Activated naive CD8-positive, alpha-beta T cell treated with anti-CD3 and anti-CD28 coated beads for 36 hours (primary cell): ENCODE measurements at regions not wholly inside any gene's neighbourhood (a gene's known extent, or its start where the extent isn't known, plus 50 kb on each side); places are given as distances from the start of the nearest gene placed in this dataset.
"Not testable (repeated sequence)": the region's sequence is repeated elsewhere in the genome, so short reads cannot be mapped to it uniquely, and the experiment has no call there.

Experiments
- DNase-seq: peaks from one replicate; pipeline ENCODE4 v3.0.0; 2021
- H3K27ac Mint-ChIP-seq: one replicate; pipeline ENCODE4 v1.8.0; 2022; ENCODE audit warnings: mild to moderate bottlenecking, moderate library complexity, mixed read lengths
- H3K27me3 Mint-ChIP-seq: one replicate; pipeline ENCODE4 v1.8.0; 2022; ENCODE audit warnings: mild to moderate bottlenecking, mixed read lengths
- H3K36me3 Mint-ChIP-seq: one replicate; pipeline ENCODE4 v1.8.0; 2021; ENCODE audit warnings: mild to moderate bottlenecking, mixed read lengths
- H3K4me1 Mint-ChIP-seq: one replicate; pipeline ENCODE4 v1.8.0; 2021; ENCODE audit warnings: mixed read lengths
- H3K4me3 Mint-ChIP-seq: one replicate; pipeline ENCODE4 v1.8.0; 2022; ENCODE audit warnings: mild to moderate bottlenecking, moderate library complexity, mixed read lengths
- H3K9me3 Mint-ChIP-seq: one replicate; pipeline ENCODE4 v1.8.0; 2022; ENCODE audit warnings: mixed read lengths

DNA sequence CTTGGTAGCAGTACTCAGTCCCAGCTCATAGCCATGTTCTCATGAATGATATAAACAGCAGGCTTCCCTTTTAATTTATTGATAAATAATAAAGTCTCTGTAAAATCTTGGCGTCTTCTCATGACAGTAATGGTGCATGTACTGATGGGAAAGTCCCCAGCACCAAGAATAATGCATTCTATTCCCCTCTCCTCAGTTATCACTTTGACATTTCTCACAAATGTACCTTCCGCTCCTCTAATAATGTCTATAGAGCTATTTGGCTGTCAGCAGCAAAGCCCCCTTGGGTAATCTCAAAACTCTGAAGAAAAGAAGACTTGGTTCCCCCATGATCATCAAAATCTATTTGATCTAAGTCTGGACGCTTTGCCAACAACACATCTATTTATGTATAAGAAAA lies 185.0 kb upstream of the SPTLC3 start:
- Mint-ChIP-seq H3K4me3 (no peak overlapping the region), H3K36me3 (no peaks in the 10 kb centered on the region), H3K9me3 (no peaks in the 10 kb centered on the region), H3K4me1 (no peaks in the 10 kb centered on the region), H3K27me3 (no peaks in the 10 kb centered on the region), H3K27ac (no peak overlapping the region)
- no peak for DNase-seq

DNA sequence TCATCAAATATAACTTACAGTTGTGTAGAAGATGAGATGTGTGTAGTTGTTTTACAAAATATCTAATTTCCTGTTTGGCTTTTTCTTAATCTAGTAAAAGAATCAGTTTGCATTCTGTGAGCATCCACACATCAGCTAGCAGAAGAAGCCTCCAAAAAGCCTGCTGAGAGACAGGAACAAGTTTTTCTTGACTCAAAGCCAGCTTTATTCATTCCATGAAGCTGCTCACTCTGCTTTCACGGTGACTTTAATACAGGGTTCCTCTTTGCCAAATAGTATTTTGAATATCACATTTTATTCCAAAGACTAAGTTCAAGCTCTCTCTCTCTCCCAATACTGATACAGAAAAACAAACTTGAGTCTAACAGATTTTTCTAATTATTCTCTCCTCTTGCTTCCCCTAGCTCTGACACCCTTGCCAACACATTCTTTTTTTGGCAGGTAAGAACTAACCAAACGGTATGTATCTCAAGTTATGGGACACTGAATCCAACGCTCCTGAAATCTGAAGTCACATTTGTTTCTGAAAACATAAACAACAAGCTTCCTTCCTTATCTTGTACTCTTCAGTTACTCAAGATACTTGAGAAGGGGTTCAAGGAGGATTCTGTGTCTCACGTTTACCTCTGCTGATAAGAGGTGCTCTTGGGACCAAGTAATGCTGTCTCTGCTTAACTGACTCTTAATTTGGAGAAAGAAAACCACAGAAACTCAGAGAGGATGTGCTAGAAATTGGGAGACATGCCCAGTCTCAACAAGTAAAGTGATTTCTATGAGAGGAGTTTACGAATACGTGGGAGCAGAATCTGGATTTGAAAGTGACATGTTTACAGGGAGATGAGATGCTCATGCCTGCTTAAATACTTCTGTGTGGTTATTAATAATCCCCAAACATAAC lies 184.2 kb upstream of the SPTLC3 start:
- Mint-ChIP-seq H3K27me3 (no peaks in the 10 kb centered on the region), H3K36me3 (no peaks in the 10 kb centered on the region), H3K27ac (no peak overlapping the region), H3K4me3 (no peak overlapping the region), H3K4me1 (no peaks in the 10 kb centered on the region), H3K9me3 (no peaks in the 10 kb centered on the region)
- DNase-seq = no peak

DNA sequence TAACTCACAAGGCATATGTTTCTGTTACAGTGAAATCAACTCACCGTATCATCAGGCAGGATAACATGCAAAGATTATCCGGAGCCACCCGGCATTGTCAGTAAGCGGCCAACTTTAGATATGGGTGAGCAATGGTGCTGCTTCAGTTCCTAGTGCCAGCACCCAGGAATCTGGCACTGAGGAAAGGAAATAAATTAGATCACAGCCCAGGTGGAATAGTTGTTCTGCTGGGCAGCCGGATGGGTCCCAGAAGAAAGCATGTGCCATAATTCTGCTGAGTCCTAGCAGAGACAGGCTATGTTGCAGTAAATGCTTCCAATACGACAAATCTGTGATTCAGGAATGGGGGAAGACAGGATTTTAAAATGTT lies 183.6 kb upstream of the SPTLC3 start:
- Mint-ChIP-seq H3K27ac (no peak overlapping the region), H3K27me3 (no peaks in the 10 kb centered on the region), H3K4me3 (no peak overlapping the region), H3K36me3 (no peaks in the 10 kb centered on the region), H3K9me3 (no peaks in the 10 kb centered on the region), H3K4me1 (no peaks in the 10 kb centered on the region)
- DNase-seq = no peak

DNA sequence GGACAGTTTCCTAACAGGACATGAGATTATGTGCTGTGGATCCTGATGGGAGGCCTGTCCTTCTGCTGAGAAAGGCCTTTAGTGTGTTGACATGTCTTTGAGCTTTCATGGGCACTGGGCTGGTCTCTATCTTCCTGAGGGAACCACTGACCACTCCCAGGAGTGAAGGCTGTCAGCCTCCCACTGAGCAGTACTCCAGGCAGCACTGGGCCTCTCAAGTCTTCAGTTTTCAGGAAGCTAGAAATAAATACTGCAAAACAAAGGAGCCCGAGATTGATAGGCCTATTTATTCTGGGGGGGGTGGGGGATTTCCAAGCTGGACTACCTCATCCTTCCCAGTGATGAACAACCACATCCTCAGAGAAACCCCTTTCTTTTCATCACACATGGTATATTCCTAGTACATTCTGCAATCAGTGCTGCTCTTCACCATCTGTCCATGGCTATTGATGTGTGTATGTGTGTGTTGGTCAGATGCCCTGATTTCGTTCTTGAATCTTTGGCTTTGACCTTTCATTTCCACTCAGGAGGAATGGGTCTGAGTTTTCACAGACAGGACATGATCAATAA lies 180.9 kb upstream of the SPTLC3 start:
- Mint-ChIP-seq H3K4me1 (no peaks in the 10 kb centered on the region), H3K27me3 (no peaks in the 10 kb centered on the region), H3K9me3 (no peaks in the 10 kb centered on the region), H3K27ac (no peak overlapping the region), H3K36me3 (no peaks in the 10 kb centered on the region), H3K4me3 (no peak overlapping the region)
- DNase-seq = no peak

DNA sequence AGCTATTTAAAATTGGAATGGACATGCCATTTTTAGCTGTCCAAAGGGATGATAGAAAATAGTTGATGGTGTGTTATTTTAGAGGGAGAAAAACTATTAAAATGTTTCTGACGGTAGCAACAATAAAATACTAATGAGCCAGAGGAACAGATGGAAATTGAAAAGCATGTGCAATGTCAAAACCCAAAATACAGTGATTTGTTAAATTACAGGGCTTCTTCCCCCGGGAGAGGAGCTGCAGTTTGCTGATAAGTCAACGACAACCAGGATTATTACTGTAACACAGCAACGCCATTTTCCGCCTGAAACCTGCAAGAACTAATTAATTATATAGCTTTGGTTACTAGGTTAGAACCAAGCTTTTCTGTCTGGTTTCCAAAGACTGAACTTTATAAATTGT lies 179.6 kb upstream of the SPTLC3 start:
- no peaks in the 10 kb centered on the region for H3K4me1 Mint-ChIP-seq
- no peaks in the 10 kb centered on the region for H3K27me3 Mint-ChIP-seq
- no peaks in the 10 kb centered on the region for H3K9me3 Mint-ChIP-seq
- H3K4me3 Mint-ChIP-seq = no peak overlapping the region
- DNase-seq = no peak
- H3K36me3 Mint-ChIP-seq = no peaks in the 10 kb centered on the region
- no peak overlapping the region for H3K27ac Mint-ChIP-seq

DNA sequence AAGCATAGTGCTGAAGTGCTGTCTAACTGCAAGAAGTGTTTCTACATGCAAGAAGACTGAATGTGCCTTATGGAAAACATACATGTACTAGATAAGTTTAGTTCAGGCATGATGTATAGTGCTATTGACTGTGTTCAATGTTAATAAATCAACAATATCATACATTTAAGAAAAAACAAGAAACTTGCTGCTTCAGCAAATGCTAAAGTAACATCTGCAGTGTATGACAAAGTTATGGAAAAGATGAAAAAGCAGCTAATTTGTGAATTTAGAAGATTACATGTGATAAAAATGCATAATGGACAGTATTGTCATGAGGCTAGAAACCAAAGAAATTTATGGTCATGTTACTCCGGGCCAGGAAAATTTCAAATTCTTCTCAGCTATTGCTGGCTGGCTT lies 174.9 kb upstream of the SPTLC3 start:
- Mint-ChIP-seq H3K4me1 (no peaks in the 10 kb centered on the region), H3K4me3 (no peak overlapping the region), H3K9me3 (no peaks in the 10 kb centered on the region), H3K27me3 (no peaks in the 10 kb centered on the region), H3K27ac (no peak overlapping the region), H3K36me3 (no peaks in the 10 kb centered on the region)
- no peak for DNase-seq

DNA sequence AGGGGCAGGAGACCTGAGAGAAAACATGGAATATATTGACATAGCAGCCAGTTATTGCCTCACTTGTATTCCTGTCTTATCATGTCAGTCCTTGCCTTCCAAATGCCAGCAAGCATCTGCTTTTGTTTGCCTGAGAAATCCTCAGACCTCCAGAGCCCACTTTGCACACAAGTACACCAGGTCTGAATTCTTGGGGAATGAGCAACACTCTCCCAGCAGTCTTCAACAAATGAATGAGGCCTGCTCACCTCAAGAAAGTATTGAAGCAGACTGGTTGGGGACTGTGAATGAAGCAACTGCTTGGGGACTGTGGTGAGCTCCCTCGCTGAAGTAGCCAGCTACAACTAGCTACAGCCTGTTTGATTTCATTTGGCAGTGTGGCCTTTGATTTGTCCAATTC lies 172.8 kb upstream of the SPTLC3 start:
- H3K27ac Mint-ChIP-seq = no peak overlapping the region
- H3K36me3 Mint-ChIP-seq = no peaks in the 10 kb centered on the region
- no peak overlapping the region for H3K4me3 Mint-ChIP-seq
- no peak for DNase-seq
- no peaks in the 10 kb centered on the region for H3K4me1 Mint-ChIP-seq
- H3K9me3 Mint-ChIP-seq = no peaks in the 10 kb centered on the region
- no peaks in the 10 kb centered on the region for H3K27me3 Mint-ChIP-seq

DNA sequence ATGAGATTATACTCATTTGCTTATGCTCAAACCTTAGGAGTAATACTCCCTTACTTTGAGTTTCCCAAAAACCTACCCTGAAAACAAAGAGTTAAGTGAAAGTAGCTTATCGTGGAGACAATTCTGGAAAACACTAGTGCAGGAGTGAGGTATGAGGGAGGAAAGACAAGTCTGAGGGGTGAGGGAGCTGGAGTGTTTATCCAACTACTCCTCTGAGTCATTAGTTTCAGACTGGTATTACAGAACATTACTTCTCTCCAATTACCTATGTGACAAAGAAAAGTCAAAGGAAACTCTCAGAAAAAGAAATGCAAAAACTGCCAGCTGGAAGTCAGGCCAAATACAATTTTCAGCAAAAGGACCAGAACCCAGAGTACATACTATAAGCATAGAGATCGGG lies 171.1 kb upstream of the SPTLC3 start:
- Mint-ChIP-seq H3K4me1 (no peaks in the 10 kb centered on the region), H3K9me3 (no peaks in the 10 kb centered on the region), H3K27me3 (no peaks in the 10 kb centered on the region), H3K27ac (no peak overlapping the region), H3K36me3 (no peaks in the 10 kb centered on the region), H3K4me3 (no peak overlapping the region)
- DNase-seq = no peak

DNA sequence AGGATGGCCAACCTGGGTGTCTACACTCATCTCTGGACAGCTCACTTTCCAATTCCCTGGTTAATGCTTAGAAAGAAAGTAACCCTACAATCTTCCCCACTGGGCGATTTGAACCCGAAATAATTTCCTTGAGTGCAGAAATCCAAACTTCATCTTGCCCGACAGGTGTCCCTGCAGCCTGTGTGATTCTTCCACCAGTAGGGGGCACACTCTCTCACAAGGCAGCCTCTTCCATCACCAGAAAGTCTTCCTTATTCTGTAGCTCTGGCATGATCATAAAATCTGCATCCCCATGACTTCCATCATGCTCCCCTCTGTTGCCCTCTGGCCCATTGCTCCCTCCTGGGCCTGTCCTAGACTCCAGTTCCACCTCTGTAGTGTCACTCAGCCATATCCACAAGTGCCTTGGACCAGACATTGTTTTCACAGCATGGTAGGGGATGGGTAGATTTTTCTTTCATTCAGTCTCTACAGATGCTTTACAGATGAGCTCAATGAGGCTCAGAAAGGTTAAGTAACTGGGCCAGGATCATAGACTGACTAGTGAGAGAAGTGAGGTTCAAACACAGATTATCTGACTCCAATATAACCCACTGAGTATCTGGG lies 170.4 kb upstream of the SPTLC3 start:
- DNase-seq = no peak
- no peaks in the 10 kb centered on the region for H3K36me3 Mint-ChIP-seq
- H3K4me1 Mint-ChIP-seq = no peaks in the 10 kb centered on the region
- no peak overlapping the region for H3K27ac Mint-ChIP-seq
- H3K4me3 Mint-ChIP-seq = no peak overlapping the region
- H3K27me3 Mint-ChIP-seq = no peaks in the 10 kb centered on the region
- no peaks in the 10 kb centered on the region for H3K9me3 Mint-ChIP-seq

DNA sequence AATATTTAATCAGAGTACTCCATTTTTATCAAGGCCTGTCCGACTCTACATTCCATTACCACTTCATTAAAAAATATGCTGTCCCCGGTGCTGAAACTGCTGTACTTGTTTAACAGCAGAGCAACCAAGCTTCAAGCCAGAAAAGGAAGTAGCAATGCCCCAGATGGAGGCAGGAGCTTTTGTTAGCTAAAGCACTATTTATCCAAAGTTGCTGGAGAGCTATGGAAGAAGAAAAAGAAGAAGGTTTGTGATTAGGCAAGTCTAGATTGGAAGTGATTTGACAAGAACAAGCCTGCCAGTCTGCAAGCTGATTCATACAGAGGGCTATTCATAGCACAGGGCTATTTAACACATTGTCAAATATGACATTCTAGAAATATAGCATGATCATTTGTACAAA lies 160.9 kb upstream of the SPTLC3 start:
- H3K9me3 Mint-ChIP-seq = no peaks in the 10 kb centered on the region
- H3K36me3 Mint-ChIP-seq = no peaks in the 10 kb centered on the region
- H3K27me3 Mint-ChIP-seq = peaks cover 4% of the 10 kb centered on the region
- no peak overlapping the region for H3K27ac Mint-ChIP-seq
- DNase-seq = no peak
- H3K4me3 Mint-ChIP-seq = no peak overlapping the region
- no peaks in the 10 kb centered on the region for H3K4me1 Mint-ChIP-seq

DNA sequence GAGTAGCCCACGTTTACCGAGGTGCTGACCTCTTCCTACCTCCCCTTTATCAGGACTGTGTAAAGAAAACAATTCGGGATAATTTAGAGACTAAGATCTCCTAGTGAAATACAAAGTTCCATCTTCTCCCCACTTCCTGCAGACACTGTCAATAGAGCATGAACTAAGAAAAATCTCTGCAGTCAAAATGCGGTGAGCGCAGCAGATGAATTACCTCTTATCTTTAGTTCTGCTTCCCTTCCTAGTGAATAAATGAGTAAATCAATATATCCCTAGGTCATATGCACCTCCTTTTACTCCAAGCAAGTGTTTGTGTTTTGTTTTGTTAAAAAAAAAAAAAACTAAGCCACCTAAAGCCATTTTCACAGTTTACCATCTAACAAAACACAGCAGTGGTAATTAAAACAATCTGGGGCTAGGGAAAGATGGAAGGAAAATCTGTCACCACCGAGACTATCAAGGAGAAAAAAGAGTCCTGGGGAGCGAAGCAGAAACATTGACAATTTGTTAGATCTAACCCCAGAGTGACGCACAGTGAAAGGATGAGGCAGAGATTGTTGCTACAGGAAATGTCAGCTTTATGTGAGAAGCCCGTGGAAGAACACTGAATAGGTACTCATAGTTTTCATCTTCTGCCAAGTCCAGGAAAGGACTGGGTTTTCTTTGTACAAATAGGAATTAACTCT lies 159.4 kb upstream of the SPTLC3 start:
- H3K4me1 Mint-ChIP-seq = no peaks in the 10 kb centered on the region
- DNase-seq = no peak
- H3K9me3 Mint-ChIP-seq = no peaks in the 10 kb centered on the region
- no peaks in the 10 kb centered on the region for H3K36me3 Mint-ChIP-seq
- no peak overlapping the region for H3K4me3 Mint-ChIP-seq
- peaks cover 4% of the 10 kb centered on the region for H3K27me3 Mint-ChIP-seq
- no peak overlapping the region for H3K27ac Mint-ChIP-seq

DNA sequence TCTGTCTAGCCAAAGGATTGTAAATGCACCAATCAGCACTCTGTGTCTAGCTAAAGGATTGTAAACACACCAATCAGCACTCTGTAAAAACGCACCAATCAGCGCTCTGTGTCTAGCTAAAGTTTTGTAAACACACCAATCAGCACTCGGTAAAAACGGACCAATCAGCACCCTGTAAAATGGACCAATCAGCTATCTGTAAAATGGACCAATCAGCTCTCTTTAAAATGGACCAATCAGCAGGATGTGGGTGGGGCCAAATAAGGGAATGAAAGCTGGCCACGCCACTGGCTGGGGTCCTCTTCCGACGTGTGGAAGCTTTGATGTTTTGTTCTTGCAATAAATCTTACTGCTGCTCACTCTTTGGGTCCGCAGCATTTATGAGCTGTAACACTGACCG lies 151.1 kb upstream of the SPTLC3 start:
- not testable (repeated sequence) for H3K4me1 Mint-ChIP-seq, DNase-seq, H3K27ac Mint-ChIP-seq, H3K36me3 Mint-ChIP-seq, H3K27me3 Mint-ChIP-seq, H3K4me3 Mint-ChIP-seq
- H3K9me3 Mint-ChIP-seq = peaks cover 12% of the 10 kb centered on the region

DNA sequence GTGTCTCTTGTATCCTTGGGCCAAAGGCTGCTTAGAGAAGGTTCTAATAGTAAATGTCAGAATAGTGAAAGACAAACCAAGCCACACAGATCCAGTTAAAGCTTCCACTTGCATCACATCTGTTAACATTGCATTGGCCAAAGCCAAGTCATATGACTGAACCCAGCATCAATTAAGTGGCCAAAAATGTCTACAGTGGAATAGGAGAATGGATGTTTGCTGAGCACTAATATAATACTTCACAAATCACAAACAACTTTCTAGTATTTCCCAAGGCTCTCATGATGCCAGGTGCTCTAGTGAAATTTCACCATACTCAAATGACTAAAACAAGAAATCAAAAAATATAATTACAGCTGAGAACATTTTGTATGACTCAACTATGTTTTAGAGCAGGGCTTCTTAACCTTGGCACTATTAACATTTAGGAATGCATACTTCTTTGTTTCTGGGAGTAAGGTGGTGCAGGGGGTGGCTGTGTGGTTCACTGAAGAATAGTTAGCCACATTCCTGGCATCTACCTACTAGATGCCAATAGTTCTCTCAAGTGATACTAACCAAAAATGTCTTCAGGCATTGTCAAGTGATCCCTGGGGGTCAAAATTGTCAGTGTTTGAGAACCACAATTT lies 148.0 kb upstream of the SPTLC3 start:
- H3K4me1 Mint-ChIP-seq = no peaks in the 10 kb centered on the region

DNA sequence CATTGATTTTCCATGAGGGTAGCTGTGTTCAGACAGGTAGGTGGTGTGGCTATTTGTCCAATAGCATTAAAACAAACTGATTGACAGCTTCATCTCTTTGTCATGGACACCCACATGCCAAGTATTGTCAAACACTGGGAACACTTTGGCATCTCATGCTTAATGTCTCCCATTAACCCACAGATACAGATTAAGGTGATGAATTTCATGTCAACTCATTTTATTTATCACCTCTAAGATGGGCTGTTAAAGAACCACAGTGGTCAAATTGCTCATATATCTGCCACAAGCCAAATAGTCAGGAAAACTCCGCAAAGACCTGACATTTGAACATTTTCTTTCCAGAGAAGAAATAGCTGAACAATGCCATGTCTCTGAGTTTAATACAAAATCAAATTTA lies 139.1 kb upstream of the SPTLC3 start:
- no peak for DNase-seq
- Mint-ChIP-seq H3K4me1 (no peaks in the 10 kb centered on the region), H3K4me3 (no peak overlapping the region), H3K27ac (no peak overlapping the region), H3K36me3 (no peaks in the 10 kb centered on the region), H3K9me3 (no peaks in the 10 kb centered on the region), H3K27me3 (peaks cover 3% of the 10 kb centered on the region)

More for the DNA sequence above, 148.0 kb upstream of the SPTLC3 start:
- H3K4me3 Mint-ChIP-seq = no peak overlapping the region
- H3K9me3 Mint-ChIP-seq = peaks cover 2% of the 10 kb centered on the region
- H3K27ac Mint-ChIP-seq = no peak overlapping the region
- no peaks in the 10 kb centered on the region for H3K27me3 Mint-ChIP-seq
- DNase-seq = no peak
- no peaks in the 10 kb centered on the region for H3K36me3 Mint-ChIP-seq

DNA sequence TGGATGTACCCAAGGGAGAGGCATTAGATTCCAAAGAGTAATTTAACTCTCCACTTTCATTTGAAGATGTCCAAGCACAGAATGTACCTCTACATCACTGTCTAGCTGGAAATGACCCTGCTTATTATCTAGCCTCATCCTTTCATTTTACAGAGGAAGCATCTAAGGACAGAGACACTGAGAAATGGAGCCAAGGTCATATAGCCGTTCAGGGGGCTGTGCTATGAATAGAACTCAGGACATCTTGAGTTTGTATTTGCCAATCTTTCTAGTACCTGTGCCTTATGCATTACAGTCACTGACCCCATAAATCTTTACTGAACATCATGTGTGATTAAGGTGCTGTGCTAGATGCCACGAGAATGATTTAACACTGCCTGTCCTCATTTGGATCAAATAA lies 138.2 kb upstream of the SPTLC3 start:
- no peak overlapping the region for H3K27ac Mint-ChIP-seq
- peaks cover 3% of the 10 kb centered on the region for H3K27me3 Mint-ChIP-seq
- no peaks in the 10 kb centered on the region for H3K9me3 Mint-ChIP-seq
- H3K4me1 Mint-ChIP-seq = no peaks in the 10 kb centered on the region
- H3K36me3 Mint-ChIP-seq = no peaks in the 10 kb centered on the region
- no peak for DNase-seq
- no peak overlapping the region for H3K4me3 Mint-ChIP-seq
